NCI-H524 (cell line): ENCODE measurements at regions not wholly inside any gene's neighbourhood (a gene's known extent, or its start where the extent isn't known, plus 50 kb on each side); places are given as distances from the start of the nearest gene placed in this dataset.
"Not testable (repeated sequence)": the region's sequence is repeated elsewhere in the genome, so short reads cannot be mapped to it uniquely, and the experiment has no call there.

ENCODE experiments used
- DNase-seq, 2 experiments: peaks; one replicate each; lab custom pipeline; 2025; lab: John Stamatoyannopoulos, UW

GRCh38 chr12:107590814-107591375 lies 94.7 kb upstream of the PWP1 start:
- no peak for DNase-seq

DNA sequence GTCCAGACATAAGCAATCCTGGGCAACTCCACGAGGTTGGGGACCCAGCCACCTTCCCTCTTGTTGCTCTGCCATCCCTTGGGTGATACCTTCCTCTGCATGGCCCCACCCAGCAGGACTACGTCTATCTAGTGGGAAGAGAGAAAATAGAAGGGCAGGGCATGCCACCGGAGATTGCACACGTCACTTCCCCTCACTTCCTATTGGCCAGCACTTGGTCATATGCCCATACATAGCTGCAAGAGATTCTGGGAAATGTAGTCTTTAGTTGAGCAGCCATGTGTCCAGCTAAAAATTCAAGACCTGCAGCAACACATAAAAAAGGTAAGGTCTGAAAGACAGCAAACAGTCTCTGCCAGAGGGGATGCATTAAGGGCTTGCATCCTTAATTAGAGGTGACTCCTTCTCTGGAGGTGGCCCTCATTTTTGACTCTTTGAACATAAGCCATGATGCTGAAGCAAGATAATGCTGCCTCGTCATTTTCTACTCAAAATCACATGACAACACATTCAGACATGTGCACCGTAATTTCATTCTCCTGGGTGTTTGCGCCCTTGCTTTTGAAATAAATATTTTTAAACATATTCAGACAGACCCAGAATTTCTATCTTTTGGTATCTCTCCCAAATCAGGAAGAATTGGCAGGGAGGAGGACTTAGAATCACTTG lies 91.8 kb upstream of the PWP1 start:
- DNase-seq = no peak

DNA sequence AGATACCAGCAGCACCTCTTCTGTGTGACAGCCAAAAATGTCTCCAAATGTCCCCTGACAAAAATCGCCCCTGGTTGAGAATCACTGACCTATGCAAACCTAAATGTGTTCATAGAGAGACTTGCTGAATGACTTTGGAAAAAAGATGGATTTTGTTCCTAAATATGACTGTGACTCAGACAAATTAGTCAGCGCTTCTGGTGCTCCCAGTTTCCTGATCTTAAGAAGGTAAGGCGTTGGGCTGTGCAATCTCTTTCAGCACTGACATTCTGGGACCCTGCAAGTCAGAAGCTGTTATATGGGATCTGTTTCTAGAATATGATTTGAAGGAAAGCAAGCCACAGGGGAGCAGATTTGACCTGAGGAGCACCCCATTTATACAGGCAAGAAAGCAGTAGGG lies 90.6 kb upstream of the PWP1 start:
- no peak for DNase-seq

GRCh38 chr12:107597695-107598410 lies 87.7 kb upstream of the PWP1 start:
- no peak for DNase-seq

GRCh38 chr12:107598906-107599305 lies 86.7 kb upstream of the PWP1 start:
- no peak for DNase-seq

- DNase-seq = peak; percentile 94 to 95
Measured at GRCh38 chr12:107600581-107601144, 84.9 kb upstream of the PWP1 start.

DNA sequence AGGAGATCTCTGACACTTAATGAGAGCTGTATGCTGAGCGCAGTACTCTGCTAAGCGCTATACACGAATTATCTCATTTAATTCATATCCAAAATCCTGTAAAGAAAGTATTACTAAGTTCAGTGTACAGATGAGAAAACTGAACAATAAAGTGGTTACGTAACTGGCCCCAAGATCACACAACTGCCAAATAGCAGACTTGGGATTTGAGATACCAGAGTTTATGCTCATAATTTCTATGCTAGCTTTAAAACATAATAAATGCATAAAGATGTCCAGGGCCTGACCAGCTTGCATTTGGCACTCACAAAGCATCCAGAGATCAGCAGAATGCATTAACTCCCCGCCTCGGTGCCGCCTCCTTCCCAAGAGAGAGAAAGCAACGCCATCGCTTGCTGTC lies 83.2 kb upstream of the PWP1 start:
- no peak for DNase-seq

DNA sequence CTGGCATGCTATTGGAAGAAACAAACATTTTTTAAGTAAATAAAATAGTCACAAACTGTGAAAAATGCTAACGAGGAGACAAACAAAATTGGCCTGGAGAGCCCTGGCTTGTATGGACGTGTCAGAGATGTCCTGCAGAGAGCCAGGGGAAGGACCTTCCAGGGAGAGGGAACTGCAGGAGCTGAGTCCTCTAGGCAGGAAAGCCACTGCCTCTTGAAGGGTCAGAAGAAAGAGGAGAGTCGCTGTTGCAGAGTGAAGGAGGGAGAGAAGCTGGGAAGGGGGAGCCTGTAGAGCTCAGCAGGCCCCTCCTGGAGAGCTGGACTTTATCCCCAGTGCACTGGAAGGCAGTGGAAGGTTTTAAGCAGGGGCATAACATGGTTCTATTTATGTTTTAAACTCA lies 80.3 kb upstream of the PWP1 start:
- no peak for DNase-seq

DNA sequence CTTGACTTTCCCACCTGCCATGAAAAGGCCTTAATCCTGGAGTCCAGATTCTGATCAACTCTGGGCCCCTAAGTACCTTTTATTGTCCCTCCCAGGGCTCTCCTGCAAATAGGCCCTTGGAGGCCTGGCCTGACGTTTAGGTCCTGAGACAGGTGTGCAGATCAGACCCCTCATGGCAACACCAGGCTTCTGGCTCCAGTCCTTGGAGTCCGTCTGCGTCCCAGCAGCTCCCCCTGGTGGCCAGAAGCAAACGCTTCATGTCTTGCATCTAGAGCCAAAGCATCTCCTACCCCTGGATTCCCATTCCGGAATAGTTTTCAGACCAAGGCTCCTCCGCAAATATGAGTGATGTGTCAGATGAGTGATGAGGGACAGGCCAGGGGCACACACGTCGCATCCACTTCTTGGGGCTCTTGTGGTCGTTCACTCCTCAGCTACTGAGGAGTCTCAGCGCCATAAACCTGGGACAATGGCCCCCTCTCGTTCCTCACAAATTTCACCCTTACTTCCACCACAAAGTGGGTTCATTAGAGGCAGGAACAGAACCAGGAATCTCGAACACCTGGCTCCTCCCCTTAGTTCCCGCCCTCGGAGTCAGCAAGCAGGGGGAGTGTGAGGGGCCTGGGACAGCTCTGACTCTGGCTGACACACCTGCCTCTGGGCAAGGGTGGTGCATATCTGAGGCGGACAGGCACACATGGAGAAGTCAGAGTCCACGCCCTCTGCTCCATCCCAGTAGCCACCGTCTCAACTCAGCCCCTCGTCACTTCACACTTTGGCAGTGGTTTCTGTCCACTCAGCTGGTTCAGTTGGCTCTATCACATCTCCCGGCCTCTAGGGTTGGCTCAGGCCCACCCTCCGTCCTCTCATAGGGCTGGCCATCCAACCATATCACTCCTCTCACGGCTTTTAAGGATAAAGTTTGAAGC lies 77.9 kb upstream of the PWP1 start:
- DNase-seq = peak; percentile 64 to 88

DNA sequence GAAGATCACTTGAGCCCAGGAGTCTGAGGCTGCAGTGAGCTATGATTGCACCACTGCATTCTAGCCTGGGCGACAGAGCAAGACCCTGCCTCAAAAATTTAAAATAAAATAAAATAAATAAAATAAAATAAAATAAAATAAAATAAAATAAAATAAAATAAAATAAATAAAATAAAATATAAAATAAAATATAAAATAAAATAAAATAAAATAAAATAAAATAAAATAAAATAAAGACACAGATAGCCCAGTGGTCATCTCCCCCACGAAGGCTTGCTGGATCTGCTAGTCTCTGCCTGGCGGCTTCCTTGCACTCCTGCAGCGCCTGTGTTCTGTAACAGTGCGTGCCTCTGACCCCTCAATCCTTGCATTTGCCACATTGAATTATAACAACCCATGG lies 76.8 kb upstream of the PWP1 start:
- DNase-seq = not testable (repeated sequence)

- DNase-seq = peak; percentile 43 to 57
Measured at GRCh38 chr12:107610021-107610859, 75.4 kb upstream of the PWP1 start.

DNA sequence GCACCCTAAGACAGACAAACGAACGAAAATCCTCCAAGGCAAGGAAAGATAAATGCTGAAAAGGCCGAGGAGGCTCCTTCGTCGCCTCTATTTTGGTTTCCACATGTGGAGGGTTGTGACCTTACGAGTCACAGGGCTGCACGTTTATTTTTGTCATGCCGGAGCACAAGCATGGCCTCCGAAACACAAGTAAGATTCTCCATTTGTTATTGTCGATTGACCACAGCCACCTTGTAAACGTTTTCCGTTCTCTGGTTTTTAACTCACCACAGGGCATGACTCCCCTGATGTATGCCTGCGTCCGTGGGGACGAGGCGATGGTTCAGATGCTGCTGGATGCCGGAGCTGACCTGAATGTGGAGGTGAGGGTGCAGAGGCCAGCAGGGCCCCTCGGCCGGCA lies 73.1 kb upstream of the PWP1 start:
- DNase-seq = no peak

DNA sequence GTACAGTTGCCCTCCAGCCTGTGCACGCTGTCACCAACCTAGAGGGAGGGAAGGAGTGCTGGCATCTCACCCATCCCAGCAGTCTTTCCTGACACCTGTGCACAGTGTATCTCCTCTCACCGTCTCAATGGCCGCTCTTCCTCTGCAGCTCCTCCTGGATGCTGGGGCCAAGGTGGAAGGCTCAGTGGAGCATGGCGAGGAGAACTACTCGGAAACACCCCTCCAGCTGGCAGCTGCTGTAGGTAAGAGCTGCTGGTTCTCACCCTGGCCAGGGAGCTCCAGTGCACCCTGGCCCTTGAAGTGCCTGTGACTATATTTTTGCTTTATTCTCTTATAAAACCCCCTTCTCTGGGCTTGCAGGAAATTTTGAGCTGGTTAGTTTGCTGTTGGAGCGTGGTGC lies 68.7 kb upstream of the PWP1 start:
- DNase-seq = no peak

DNA sequence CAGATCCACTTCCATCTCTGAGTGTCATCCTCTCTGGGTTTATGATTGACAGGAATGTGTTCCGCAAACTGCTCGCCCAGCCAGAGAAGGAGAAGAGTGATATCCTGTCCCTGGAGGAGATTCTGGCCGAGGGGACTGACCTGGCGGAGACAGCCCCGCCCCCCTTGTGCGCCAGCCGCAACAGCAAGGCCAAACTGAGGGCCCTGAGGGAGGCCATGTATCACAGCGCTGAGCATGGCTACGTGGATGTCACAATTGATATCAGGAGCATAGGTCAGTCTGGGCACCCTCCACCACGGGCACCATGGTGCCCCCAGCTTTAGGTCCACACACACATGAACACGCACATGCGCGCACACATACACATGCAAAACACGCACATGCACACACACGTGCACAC lies 67.5 kb upstream of the PWP1 start:
- DNase-seq = no peak

DNA sequence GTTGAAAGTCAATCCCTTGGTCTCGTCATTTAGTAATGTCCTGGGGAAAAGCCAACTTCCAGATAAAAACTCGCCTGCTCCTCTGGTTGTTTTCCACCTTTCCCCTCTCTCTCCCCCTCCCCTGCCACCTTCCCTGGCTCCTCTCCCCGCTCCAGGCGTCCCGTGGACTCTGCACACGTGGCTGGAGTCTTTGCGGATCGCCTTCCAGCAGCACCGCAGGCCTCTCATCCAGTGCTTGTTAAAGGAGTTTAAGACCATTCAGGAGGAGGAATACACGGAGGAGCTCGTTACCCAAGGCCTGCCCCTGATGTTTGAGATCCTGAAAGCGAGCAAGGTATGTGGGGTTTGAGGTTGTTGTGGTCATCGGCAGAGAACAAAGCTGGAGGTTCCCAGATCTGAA lies 65.8 kb upstream of the PWP1 start:
- DNase-seq = no peak

DNA sequence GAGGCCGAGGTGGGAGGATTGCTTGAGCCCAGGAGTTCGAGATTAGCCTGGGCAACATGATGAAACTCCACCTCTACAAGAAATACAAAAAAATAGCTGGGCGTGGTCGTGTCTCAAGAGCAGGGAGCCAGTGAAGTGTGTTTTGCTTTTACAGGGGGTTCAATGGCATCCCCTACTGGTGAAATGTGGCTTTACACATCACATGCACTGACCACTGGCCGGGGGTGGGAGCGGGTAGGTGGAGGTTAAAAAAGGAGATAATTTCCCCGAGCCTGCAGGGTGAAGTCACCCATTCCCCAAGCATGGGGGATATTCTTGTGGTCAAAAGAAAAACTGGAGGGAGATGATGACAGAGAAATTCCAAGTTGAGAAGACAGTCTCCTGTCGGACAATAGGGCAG lies 63.6 kb upstream of the PWP1 start:
- peak; percentile 20 to 41 for DNase-seq

GRCh38 chr12:107624493-107624892 lies 61.1 kb upstream of the PWP1 start:
- DNase-seq = no peak

DNA sequence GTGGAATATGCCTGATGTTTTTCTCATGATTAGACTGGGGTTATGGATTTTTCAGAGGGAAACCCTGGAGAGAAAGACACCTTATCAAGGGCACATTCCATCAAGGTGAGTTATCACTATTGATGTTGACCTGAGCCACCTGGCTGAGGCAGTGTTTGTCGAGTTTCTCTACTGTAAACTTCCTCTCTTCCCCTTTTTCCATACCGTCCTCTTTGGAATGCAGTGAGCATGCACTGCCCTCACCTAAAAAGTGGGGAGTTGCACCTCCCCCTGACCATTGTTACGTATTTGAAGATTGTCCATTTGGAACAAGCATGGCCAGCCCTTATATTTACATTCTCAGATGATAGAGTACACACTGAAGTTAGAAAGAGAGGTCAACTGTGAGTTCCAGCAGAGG lies 53.9 kb upstream of the PWP1 start:
- DNase-seq = no peak

GRCh38 chr12:107632246-107632645 lies 53.4 kb upstream of the PWP1 start:
- DNase-seq = no peak

GRCh38 chr12:107634530-107634929 lies 51.1 kb upstream of the PWP1 start:
- no peak for DNase-seq

DNA sequence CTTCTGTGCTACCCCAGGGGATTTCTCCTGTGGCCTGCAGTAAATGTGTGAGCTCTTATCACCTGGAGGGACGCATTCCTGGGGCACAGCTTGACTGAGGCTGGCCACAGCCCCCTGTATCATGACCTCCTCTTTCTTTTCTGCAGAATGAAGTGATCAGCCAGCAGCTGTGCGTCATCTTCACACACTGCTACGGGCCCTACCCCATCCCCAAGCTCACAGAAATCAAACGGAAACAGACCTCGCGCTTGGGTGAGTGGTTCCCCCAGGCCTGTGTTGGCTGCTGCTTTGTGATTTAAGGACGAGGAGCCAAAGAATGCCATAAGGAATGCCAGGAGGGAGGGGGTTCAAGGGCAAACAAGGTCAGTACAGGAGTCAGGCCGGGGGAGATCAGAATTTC lies 50.5 kb upstream of the PWP1 start:
- no peak for DNase-seq
